K562 (cell line): ENCODE measurements at regions not wholly inside any gene's neighbourhood (a gene's known extent, or its start where the extent isn't known, plus 50 kb on each side); places are given as distances from the start of the nearest gene placed in this dataset.

Experiments used
- EP300 ChIP-seq: IDR thresholded peaks from 2 replicates; pipeline ENCODE4 v1.6.1; 2012; ENCODE audit warnings: low read length, improper control_type of control experiment
- HDAC2 ChIP-seq: fragments of 450-650 bp; IDR thresholded peaks from 2 replicates; pipeline ENCODE4 v1.6.1; 2016; ENCODE audit warnings: mild to moderate bottlenecking
- MCM7 ChIP-seq, 2 experiments: fragments of 450-650 bp; IDR thresholded peaks; 2 replicates each; pipeline ENCODE4 v1.6.1; 2016 to 2018
- MYC ChIP-seq, 2 experiments: fragments of 250-450 bp in 1 of 2; sonication (Bioruptor Pico) in 1 of 2; IDR thresholded peaks; 2 replicates each; pipeline versions ENCODE4 v1.5.1 to v1.6.1; 2012 to 2021; ENCODE audit warnings: low read depth in 2 of 2, borderline replicate concordance in 1 of 2, improper control_type of control experiment in 1 of 2, low read length in 1 of 2, mild to moderate bottlenecking in 1 of 2, moderate library complexity in 1 of 2
- POLR2A ChIP-seq: fragments of 450-650 bp; conservative IDR thresholded peaks from 2 replicates; pipeline ENCODE4 v1.6.1; 2016
- SMAD1 ChIP-seq: fragments of 150-350 bp; IDR thresholded peaks from 2 replicates; pipeline ENCODE4 v1.6.1; 2014; ENCODE audit warnings: low read length, low read depth; ENCODE audit not compliant: partially characterized antibody
- SMAD4 ChIP-seq: fragments of 250-450 bp; sonication (Bioruptor Pico); conservative IDR thresholded peaks from 2 replicates; pipeline ENCODE4 v1.8.0; 2021; ENCODE audit warnings: inconsistent platforms, mild to moderate bottlenecking, moderate library complexity
- STAT5A ChIP-seq: IDR thresholded peaks from 2 replicates; pipeline ENCODE4 v1.6.1; 2012; ENCODE audit warnings: low read length, inconsistent platforms, borderline replicate concordance
- TCF7 ChIP-seq: sonication (generic); IDR thresholded peaks from 2 replicates; pipeline ENCODE4 v1.6.1; 2016; ENCODE audit warnings: antibody characterized with exemption, borderline replicate concordance
- TF ChIP-seq, protein P1 (sequence below), 3 experiments: IDR thresholded peaks in 2 of 3; conservative IDR thresholded peaks in 1 of 3; 2 replicates each; pipeline ENCODE4 v1.5.1; 2011 to 2012; ENCODE audit warnings: low read length in 3 of 3, mild to moderate bottlenecking in 3 of 3, control low read depth in 2 of 3, improper control_type of control experiment in 1 of 3, inconsistent platforms in 1 of 3, low read depth in 1 of 3, mixed read lengths in 1 of 3, moderate library complexity in 1 of 3; ENCODE audit not compliant: insufficient read depth in 2 of 3
- TF ChIP-seq, protein P2 (sequence below), 3 experiments: fragments of 200-800 bp in 1 of 3; fragments of 250-450 bp in 1 of 3; fragments of 450-650 bp in 1 of 3; sonication (Bioruptor Pico) in 1 of 3; sonication (Bioruptor generic) in 1 of 3; formaldehyde crosslinking in 1 of 3; IDR thresholded peaks; 2 replicates each; pipeline versions ENCODE4 v1.6.1 to v1.8.0; 2016 to 2022; ENCODE audit warnings: mild to moderate bottlenecking in 2 of 3, missing genetic modification characterization in 2 of 3, missing compliant biosample characterization in 1 of 3, moderate library complexity in 1 of 3
- TF ChIP-seq, protein P3 (sequence below), 2 experiments: fragments of 450-650 bp; formaldehyde crosslinking in 1 of 2; IDR thresholded peaks; 2 replicates each; pipeline versions ENCODE4 v1.4.0 to v1.6.1; 2014 to 2020; ENCODE audit warnings: mild to moderate bottlenecking in 2 of 2, borderline replicate concordance in 1 of 2, low read depth in 1 of 2

DNA sequence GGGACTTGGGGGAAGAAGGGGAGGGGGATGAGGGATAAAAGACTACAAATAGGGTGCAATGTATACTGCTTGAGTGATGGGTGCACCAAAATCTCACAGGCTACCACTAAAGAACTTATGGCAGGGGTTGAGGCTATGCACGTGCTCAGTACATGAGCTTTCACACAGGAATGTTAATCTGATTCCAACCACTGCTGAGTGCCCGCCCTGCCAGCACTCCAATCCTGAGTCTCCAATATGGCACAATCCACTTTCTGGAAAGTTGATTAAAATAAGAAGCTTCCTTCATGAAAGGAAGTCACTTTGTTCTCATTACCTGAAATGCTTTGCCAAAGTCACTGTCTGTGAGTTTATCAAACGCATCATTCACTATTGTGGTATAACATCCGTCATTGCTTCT lies 463.0 kb downstream of the IRS2 start:
- TF ChIP-seq, protein P1, sequence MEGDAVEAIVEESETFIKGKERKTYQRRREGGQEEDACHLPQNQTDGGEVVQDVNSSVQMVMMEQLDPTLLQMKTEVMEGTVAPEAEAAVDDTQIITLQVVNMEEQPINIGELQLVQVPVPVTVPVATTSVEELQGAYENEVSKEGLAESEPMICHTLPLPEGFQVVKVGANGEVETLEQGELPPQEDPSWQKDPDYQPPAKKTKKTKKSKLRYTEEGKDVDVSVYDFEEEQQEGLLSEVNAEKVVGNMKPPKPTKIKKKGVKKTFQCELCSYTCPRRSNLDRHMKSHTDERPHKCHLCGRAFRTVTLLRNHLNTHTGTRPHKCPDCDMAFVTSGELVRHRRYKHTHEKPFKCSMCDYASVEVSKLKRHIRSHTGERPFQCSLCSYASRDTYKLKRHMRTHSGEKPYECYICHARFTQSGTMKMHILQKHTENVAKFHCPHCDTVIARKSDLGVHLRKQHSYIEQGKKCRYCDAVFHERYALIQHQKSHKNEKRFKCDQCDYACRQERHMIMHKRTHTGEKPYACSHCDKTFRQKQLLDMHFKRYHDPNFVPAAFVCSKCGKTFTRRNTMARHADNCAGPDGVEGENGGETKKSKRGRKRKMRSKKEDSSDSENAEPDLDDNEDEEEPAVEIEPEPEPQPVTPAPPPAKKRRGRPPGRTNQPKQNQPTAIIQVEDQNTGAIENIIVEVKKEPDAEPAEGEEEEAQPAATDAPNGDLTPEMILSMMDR (IDR thresholded peaks at IDR 0.05 in 2 of 3, conservative IDR thresholded peaks at IDR 0.05 in 1 of 3; ENCODE audit: insufficient read depth in 2 of 3, low read depth in 1 of 3, low read length in 3 of 3) = no peak
- TF ChIP-seq SMAD1 = no peak
- no peak for TF ChIP-seq STAT5A
- TF ChIP-seq MYC (IDR thresholded peaks at IDR 0.05; ENCODE audit: low read depth, low read length) = no peak
- TF ChIP-seq MYC (CRISPR knock-in tag; IDR thresholded peaks at IDR 0.05; ENCODE audit: borderline replicate concordance, low read depth) = no peak
- TF ChIP-seq TCF7 = no peak
- no peak for TF ChIP-seq HDAC2
- no peak for TF ChIP-seq MCM7 (IDR thresholded peaks at IDR 0.05)
- TF ChIP-seq POLR2A = no peak
- no peak for TF ChIP-seq SMAD4
- TF ChIP-seq, protein P2, sequence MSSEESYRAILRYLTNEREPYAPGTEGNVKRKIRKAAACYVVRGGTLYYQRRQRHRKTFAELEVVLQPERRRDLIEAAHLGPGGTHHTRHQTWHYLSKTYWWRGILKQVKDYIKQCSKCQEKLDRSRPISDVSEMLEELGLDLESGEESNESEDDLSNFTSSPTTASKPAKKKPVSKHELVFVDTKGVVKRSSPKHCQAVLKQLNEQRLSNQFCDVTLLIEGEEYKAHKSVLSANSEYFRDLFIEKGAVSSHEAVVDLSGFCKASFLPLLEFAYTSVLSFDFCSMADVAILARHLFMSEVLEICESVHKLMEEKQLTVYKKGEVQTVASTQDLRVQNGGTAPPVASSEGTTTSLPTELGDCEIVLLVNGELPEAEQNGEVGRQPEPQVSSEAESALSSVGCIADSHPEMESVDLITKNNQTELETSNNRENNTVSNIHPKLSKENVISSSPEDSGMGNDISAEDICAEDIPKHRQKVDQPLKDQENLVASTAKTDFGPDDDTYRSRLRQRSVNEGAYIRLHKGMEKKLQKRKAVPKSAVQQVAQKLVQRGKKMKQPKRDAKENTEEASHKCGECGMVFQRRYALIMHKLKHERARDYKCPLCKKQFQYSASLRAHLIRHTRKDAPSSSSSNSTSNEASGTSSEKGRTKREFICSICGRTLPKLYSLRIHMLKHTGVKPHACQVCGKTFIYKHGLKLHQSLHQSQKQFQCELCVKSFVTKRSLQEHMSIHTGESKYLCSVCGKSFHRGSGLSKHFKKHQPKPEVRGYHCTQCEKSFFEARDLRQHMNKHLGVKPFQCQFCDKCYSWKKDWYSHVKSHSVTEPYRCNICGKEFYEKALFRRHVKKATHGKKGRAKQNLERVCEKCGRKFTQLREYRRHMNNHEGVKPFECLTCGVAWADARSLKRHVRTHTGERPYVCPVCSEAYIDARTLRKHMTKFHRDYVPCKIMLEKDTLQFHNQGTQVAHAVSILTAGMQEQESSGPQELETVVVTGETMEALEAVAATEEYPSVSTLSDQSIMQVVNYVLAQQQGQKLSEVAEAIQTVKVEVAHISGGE (CRISPR knock-in tag; IDR thresholded peaks at IDR 0.05) = no peak
- TF ChIP-seq EP300 = no peak
- TF ChIP-seq, protein P3, sequence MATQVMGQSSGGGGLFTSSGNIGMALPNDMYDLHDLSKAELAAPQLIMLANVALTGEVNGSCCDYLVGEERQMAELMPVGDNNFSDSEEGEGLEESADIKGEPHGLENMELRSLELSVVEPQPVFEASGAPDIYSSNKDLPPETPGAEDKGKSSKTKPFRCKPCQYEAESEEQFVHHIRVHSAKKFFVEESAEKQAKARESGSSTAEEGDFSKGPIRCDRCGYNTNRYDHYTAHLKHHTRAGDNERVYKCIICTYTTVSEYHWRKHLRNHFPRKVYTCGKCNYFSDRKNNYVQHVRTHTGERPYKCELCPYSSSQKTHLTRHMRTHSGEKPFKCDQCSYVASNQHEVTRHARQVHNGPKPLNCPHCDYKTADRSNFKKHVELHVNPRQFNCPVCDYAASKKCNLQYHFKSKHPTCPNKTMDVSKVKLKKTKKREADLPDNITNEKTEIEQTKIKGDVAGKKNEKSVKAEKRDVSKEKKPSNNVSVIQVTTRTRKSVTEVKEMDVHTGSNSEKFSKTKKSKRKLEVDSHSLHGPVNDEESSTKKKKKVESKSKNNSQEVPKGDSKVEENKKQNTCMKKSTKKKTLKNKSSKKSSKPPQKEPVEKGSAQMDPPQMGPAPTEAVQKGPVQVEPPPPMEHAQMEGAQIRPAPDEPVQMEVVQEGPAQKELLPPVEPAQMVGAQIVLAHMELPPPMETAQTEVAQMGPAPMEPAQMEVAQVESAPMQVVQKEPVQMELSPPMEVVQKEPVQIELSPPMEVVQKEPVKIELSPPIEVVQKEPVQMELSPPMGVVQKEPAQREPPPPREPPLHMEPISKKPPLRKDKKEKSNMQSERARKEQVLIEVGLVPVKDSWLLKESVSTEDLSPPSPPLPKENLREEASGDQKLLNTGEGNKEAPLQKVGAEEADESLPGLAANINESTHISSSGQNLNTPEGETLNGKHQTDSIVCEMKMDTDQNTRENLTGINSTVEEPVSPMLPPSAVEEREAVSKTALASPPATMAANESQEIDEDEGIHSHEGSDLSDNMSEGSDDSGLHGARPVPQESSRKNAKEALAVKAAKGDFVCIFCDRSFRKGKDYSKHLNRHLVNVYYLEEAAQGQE (IDR thresholded peaks at IDR 0.05; ENCODE audit: borderline replicate concordance) = no peak
- TF ChIP-seq, protein P3 (CRISPR knock-in tag; IDR thresholded peaks at IDR 0.05; ENCODE audit: low read depth) = no peak
